ENCODE measurements at regions not wholly inside any gene's neighbourhood (a gene's known extent, or its start where the extent isn't known, plus 50 kb on each side); places are given as distances from the start of the nearest gene placed in this dataset.

DNA sequence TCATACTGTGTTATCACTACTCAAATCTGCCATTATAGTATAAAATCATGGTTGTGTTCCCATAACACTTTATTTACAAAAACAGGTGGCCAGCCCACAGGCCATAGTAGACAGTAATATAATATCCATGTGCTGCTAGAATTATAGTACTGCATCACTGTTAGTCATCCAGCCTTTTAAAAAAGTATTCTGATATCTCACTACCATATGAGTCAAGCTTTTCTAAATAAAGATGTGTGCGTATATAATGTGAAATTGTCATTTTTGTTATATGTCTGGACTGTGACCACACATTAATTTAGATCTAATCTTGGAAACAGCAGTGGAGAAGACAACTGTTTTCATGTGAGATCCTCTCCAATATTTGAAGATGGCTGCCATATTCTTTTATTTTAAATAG is 1049.1 kb upstream of the GOT2 start:
- Mint-ChIP-seq H3K4me3 (no peak overlapping the region), H3K4me1 (no peaks in the 10 kb centered on the region), H3K27me3 (ENCODE audit: low read depth) (peaks cover 2% of the 10 kb centered on the region), H3K27ac (no peak overlapping the region), H3K9me3 (peaks cover 37% of the 10 kb centered on the region), H3K36me3 (no peaks in the 10 kb centered on the region)
- TF ChIP-seq, protein P1, sequence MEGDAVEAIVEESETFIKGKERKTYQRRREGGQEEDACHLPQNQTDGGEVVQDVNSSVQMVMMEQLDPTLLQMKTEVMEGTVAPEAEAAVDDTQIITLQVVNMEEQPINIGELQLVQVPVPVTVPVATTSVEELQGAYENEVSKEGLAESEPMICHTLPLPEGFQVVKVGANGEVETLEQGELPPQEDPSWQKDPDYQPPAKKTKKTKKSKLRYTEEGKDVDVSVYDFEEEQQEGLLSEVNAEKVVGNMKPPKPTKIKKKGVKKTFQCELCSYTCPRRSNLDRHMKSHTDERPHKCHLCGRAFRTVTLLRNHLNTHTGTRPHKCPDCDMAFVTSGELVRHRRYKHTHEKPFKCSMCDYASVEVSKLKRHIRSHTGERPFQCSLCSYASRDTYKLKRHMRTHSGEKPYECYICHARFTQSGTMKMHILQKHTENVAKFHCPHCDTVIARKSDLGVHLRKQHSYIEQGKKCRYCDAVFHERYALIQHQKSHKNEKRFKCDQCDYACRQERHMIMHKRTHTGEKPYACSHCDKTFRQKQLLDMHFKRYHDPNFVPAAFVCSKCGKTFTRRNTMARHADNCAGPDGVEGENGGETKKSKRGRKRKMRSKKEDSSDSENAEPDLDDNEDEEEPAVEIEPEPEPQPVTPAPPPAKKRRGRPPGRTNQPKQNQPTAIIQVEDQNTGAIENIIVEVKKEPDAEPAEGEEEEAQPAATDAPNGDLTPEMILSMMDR (IDR thresholded peaks at IDR 0.05; ENCODE audit: unreplicated experiment) = no peak
- DNase-seq (ENCODE audit: low spot score in 2 of 2, unreplicated experiment in 2 of 2) = no peak

DNA sequence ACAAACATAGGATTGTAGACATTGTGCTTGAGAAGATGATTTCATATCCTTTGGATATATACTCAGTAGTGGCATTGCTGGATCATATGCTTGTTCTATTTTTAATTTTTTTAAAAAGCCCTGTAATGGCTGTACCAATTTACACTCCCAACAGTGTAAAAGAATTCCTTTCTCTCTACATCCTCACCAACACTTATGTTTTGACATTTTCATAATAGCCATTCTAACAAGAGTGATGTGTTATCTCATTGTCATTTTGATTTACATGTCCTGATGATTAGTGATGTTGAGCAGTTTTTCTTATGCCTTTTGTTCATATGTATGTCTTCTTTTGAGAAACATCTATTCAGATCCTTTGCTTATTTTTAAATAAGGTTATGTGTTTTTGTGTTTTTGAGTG is 1039.2 kb upstream of the GOT2 start:
- no peaks in the 10 kb centered on the region for H3K27me3 Mint-ChIP-seq (ENCODE audit: low read depth)
- H3K4me3 Mint-ChIP-seq = no peak overlapping the region
- no peaks in the 10 kb centered on the region for H3K4me1 Mint-ChIP-seq
- TF ChIP-seq, protein P1 (IDR thresholded peaks at IDR 0.05; ENCODE audit: unreplicated experiment) = no peak
- no peaks in the 10 kb centered on the region for H3K36me3 Mint-ChIP-seq
- no peak for DNase-seq (ENCODE audit: low spot score in 2 of 2, unreplicated experiment in 2 of 2)
- no peak overlapping the region for H3K27ac Mint-ChIP-seq
- H3K9me3 Mint-ChIP-seq = no peaks in the 10 kb centered on the region

- Mint-ChIP-seq H3K4me3 (no peak overlapping the region), H3K9me3 (peaks cover 27% of the 10 kb centered on the region), H3K36me3 (no peaks in the 10 kb centered on the region), H3K4me1 (no peaks in the 10 kb centered on the region), H3K27ac (no peak overlapping the region), H3K27me3 (ENCODE audit: low read depth) (peaks cover 2% of the 10 kb centered on the region)
- no peak for DNase-seq (ENCODE audit: low spot score in 2 of 2, unreplicated experiment in 2 of 2)
- TF ChIP-seq, protein P1 (IDR thresholded peaks at IDR 0.05; ENCODE audit: unreplicated experiment) = no peak
Measured at GRCh38 chr16:59759296-59759695, 1025.2 kb upstream of the GOT2 start.

DNA sequence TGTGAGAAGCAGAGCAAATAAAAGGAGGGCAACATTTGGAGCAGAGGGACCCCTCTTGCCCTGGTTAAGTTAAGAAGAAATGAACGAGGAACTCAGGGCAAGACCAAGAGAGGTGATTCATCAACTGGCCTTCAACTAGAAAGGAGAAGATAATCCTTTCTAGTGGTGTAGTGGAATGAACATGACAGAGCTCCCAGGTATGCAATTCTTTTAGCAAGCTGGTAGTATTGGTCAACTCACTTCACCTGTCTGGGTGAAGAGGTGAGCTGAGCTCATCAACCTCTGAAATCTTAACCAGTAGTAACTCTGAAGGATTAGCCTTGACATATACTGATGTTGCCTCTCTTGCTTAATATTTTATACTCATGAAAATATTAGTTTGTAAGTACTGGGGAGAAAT is 1024.7 kb upstream of the GOT2 start:
- DNase-seq (ENCODE audit: low spot score in 2 of 2, unreplicated experiment in 2 of 2) = no peak
- Mint-ChIP-seq H3K9me3 (peaks cover 27% of the 10 kb centered on the region), H3K27ac (no peak overlapping the region), H3K4me1 (no peaks in the 10 kb centered on the region), H3K36me3 (no peaks in the 10 kb centered on the region), H3K4me3 (no peak overlapping the region), H3K27me3 (ENCODE audit: low read depth) (peaks cover 2% of the 10 kb centered on the region)
- TF ChIP-seq, protein P1 (IDR thresholded peaks at IDR 0.05; ENCODE audit: unreplicated experiment) = no peak

DNA sequence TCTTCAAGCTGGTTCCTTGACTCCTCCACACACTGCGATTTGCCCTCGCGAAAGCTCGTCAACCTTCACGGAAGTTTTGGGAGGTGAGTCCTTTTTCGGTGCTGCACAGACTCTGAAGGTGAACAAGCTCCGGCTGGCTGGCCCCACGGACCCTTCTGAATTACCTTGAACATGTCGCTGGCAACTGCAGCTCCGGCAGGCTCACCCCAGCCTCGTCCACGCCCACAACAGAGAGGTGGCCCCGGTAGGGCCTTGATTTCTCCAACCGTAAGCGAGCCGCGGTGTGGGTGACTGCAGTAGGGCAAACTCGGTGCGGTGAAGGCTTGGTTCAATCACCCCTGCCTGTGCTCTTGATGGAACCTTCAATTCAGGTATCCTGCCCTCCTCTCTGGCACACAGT is 1020.7 kb upstream of the GOT2 start:
- Mint-ChIP-seq H3K27ac (no peak overlapping the region), H3K4me3 (no peak overlapping the region), H3K27me3 (ENCODE audit: low read depth) (peaks cover 2% of the 10 kb centered on the region), H3K4me1 (no peaks in the 10 kb centered on the region), H3K36me3 (no peaks in the 10 kb centered on the region), H3K9me3 (no peaks in the 10 kb centered on the region)
- TF ChIP-seq, protein P1 (IDR thresholded peaks at IDR 0.05; ENCODE audit: unreplicated experiment) = no peak
- DNase-seq (ENCODE audit: low spot score in 2 of 2, unreplicated experiment in 2 of 2) = no peak

DNA sequence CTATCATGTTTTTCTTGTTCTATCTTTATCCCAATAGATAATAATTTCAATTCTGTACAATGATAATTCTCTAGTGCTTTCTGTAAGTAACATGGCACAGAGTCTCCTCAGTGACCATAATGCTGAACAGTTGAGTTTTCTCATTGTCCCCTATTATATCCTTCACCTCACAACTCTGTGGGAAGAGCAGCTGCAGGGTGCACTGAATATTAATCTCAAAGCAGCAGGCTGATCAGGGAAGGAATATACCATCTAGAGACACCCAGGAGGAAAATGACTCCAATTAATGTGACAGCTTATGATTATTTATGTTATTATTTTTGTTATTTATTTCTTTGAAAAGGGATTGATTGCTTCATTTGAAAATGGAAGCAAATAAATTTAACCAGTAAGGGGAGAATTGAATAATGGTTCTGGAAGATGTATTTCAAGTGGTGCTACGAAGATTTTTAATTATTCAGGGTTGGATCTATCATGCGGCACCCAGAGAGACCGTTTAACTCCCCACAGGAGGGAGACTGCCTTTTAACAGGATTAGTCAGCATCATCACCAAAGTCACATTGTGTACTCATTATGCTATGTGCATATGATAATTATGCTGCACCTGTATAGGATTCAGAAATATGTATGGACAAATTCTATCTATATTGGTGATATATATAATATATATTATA is 1015.7 kb upstream of the GOT2 start:
- no peaks in the 10 kb centered on the region for H3K27me3 Mint-ChIP-seq (ENCODE audit: low read depth)
- H3K9me3 Mint-ChIP-seq = no peaks in the 10 kb centered on the region
- TF ChIP-seq, protein P1 (IDR thresholded peaks at IDR 0.05; ENCODE audit: unreplicated experiment) = no peak
- no peak overlapping the region for H3K27ac Mint-ChIP-seq
- no peaks in the 10 kb centered on the region for H3K4me1 Mint-ChIP-seq
- H3K36me3 Mint-ChIP-seq = no peaks in the 10 kb centered on the region
- no peak overlapping the region for H3K4me3 Mint-ChIP-seq
- no peak for DNase-seq (ENCODE audit: low spot score in 2 of 2, unreplicated experiment in 2 of 2)
